ENCODE measurements at regions not wholly inside any gene's neighbourhood (a gene's known extent, or its start where the extent isn't known, plus 50 kb on each side); places are given as distances from the start of the nearest gene placed in this dataset.
A peak's percentile ranks its signal among the peaks of the same experiment; 100 is the strongest.

- Mint-ChIP-seq H3K27me3 (ENCODE audit: unreplicated experiment) (peaks cover 3% of the 10 kb centered on the region), H3K9me3 (ENCODE audit: unreplicated experiment) (no peaks in the 10 kb centered on the region), H3K27ac (ENCODE audit: unreplicated experiment) (no peak overlapping the region), H3K4me1 (ENCODE audit: unreplicated experiment) (peaks cover 2% of the 10 kb centered on the region), H3K4me3 (ENCODE audit: unreplicated experiment) (no peak overlapping the region), H3K36me3 (ENCODE audit: unreplicated experiment) (no peaks in the 10 kb centered on the region)
- no peak for DNase-seq (ENCODE audit: extremely low spot score, unreplicated experiment)
- TF ChIP-seq, protein P1, sequence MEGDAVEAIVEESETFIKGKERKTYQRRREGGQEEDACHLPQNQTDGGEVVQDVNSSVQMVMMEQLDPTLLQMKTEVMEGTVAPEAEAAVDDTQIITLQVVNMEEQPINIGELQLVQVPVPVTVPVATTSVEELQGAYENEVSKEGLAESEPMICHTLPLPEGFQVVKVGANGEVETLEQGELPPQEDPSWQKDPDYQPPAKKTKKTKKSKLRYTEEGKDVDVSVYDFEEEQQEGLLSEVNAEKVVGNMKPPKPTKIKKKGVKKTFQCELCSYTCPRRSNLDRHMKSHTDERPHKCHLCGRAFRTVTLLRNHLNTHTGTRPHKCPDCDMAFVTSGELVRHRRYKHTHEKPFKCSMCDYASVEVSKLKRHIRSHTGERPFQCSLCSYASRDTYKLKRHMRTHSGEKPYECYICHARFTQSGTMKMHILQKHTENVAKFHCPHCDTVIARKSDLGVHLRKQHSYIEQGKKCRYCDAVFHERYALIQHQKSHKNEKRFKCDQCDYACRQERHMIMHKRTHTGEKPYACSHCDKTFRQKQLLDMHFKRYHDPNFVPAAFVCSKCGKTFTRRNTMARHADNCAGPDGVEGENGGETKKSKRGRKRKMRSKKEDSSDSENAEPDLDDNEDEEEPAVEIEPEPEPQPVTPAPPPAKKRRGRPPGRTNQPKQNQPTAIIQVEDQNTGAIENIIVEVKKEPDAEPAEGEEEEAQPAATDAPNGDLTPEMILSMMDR (IDR thresholded peaks at IDR 0.05), result no peak
These were observed 62.7 kb upstream of the SLC28A3 start for GRCh38 chr9:84403288-84403687.

GRCh38 chr9:84404095-84404686 is 63.6 kb upstream of the SLC28A3 start:
- no peak for DNase-seq (ENCODE audit: extremely low spot score, unreplicated experiment)
- Mint-ChIP-seq H3K27ac (ENCODE audit: unreplicated experiment) (no peak overlapping the region), H3K9me3 (ENCODE audit: unreplicated experiment) (no peaks in the 10 kb centered on the region), H3K27me3 (ENCODE audit: unreplicated experiment) (peaks cover 3% of the 10 kb centered on the region), H3K36me3 (ENCODE audit: unreplicated experiment) (no peaks in the 10 kb centered on the region), H3K4me1 (ENCODE audit: unreplicated experiment) (no peaks in the 10 kb centered on the region), H3K4me3 (ENCODE audit: unreplicated experiment) (no peak overlapping the region)
- TF ChIP-seq, protein P1 (IDR thresholded peaks at IDR 0.05), result peak; percentile 57

DNA sequence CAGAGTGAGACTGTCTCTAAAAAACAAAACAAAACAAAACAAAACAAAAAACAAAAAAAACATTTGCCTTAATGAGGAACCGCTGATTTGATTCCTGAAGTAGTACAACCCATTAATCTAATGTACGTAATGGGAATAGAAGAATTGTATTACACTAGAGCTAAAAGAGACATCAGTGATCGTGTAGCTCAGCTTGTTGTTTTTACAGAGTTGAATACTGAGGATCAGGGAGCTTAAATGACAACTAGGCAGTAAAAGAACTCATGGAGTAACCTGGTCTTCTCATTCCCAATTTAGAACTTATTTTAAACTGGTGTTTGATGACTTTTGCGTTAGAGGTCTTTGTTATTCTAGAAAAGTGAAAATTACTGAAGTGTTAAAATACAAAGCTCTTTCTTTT is 65.1 kb upstream of the SLC28A3 start:
- H3K4me3 Mint-ChIP-seq (ENCODE audit: unreplicated experiment), result no peak overlapping the region
- no peak for DNase-seq (ENCODE audit: extremely low spot score, unreplicated experiment)
- H3K36me3 Mint-ChIP-seq (ENCODE audit: unreplicated experiment), result no peaks in the 10 kb centered on the region
- H3K9me3 Mint-ChIP-seq (ENCODE audit: unreplicated experiment), result no peaks in the 10 kb centered on the region
- H3K4me1 Mint-ChIP-seq (ENCODE audit: unreplicated experiment), result no peaks in the 10 kb centered on the region
- peaks cover 3% of the 10 kb centered on the region for H3K27me3 Mint-ChIP-seq (ENCODE audit: unreplicated experiment)
- H3K27ac Mint-ChIP-seq (ENCODE audit: unreplicated experiment), result no peak overlapping the region
- TF ChIP-seq, protein P1 (IDR thresholded peaks at IDR 0.05), result no peak

- Mint-ChIP-seq H3K36me3 (ENCODE audit: unreplicated experiment) (no peaks in the 10 kb centered on the region), H3K27me3 (ENCODE audit: unreplicated experiment) (peaks cover 3% of the 10 kb centered on the region), H3K9me3 (ENCODE audit: unreplicated experiment) (no peaks in the 10 kb centered on the region), H3K4me3 (ENCODE audit: unreplicated experiment) (no peak overlapping the region), H3K27ac (ENCODE audit: unreplicated experiment) (no peak overlapping the region), H3K4me1 (ENCODE audit: unreplicated experiment) (no peaks in the 10 kb centered on the region)
- DNase-seq (ENCODE audit: extremely low spot score, unreplicated experiment), result no peak
- TF ChIP-seq, protein P1 (IDR thresholded peaks at IDR 0.05), result no peak
These were observed 67.9 kb upstream of the SLC28A3 start for GRCh38 chr9:84408416-84408815.

- no peak for DNase-seq (ENCODE audit: extremely low spot score, unreplicated experiment)
- TF ChIP-seq, protein P1 (IDR thresholded peaks at IDR 0.05), result no peak
- Mint-ChIP-seq H3K4me1 (ENCODE audit: unreplicated experiment) (no peaks in the 10 kb centered on the region), H3K36me3 (ENCODE audit: unreplicated experiment) (no peaks in the 10 kb centered on the region), H3K4me3 (ENCODE audit: unreplicated experiment) (no peak overlapping the region), H3K27ac (ENCODE audit: unreplicated experiment) (no peak overlapping the region), H3K27me3 (ENCODE audit: unreplicated experiment) (peaks cover 4% of the 10 kb centered on the region), H3K9me3 (ENCODE audit: unreplicated experiment) (no peaks in the 10 kb centered on the region)
These were observed 71.2 kb upstream of the SLC28A3 start for GRCh38 chr9:84411683-84412267.
